ENCODE measurements at regions not wholly inside any gene's neighbourhood (a gene's known extent, or its start where the extent isn't known, plus 50 kb on each side); places are given as distances from the start of the nearest gene placed in this dataset.
"Not testable (repeated sequence)": the region's sequence is repeated elsewhere in the genome, so short reads cannot be mapped to it uniquely, and the experiment has no call there.

- DNase-seq (ENCODE audit: extremely low read depth, low read depth) = no peak
- no peak overlapping the region for H3K4me3 ChIP-seq (replicated peaks; ENCODE audit: low read depth, low read length)
- TF ChIP-seq, protein P1, sequence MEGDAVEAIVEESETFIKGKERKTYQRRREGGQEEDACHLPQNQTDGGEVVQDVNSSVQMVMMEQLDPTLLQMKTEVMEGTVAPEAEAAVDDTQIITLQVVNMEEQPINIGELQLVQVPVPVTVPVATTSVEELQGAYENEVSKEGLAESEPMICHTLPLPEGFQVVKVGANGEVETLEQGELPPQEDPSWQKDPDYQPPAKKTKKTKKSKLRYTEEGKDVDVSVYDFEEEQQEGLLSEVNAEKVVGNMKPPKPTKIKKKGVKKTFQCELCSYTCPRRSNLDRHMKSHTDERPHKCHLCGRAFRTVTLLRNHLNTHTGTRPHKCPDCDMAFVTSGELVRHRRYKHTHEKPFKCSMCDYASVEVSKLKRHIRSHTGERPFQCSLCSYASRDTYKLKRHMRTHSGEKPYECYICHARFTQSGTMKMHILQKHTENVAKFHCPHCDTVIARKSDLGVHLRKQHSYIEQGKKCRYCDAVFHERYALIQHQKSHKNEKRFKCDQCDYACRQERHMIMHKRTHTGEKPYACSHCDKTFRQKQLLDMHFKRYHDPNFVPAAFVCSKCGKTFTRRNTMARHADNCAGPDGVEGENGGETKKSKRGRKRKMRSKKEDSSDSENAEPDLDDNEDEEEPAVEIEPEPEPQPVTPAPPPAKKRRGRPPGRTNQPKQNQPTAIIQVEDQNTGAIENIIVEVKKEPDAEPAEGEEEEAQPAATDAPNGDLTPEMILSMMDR (IDR thresholded peaks at IDR 0.05; ENCODE audit: low read depth, low read length, missing control alignments) = no peak
These were observed 211.8 kb downstream of the PPP4R3C start for GRCh38 chrX:27251369-27251768.

GRCh38 chrX:27242581-27242980, 220.6 kb downstream of the PPP4R3C start:
- DNase-seq (ENCODE audit: extremely low read depth, low read depth) = no peak
- TF ChIP-seq, protein P1 (IDR thresholded peaks at IDR 0.05; ENCODE audit: low read depth, low read length, missing control alignments) = no peak
- H3K4me3 ChIP-seq (replicated peaks; ENCODE audit: low read depth, low read length) = no peak overlapping the region

GRCh38 chrX:27241981-27242380, 221.2 kb downstream of the PPP4R3C start:
- no peak for DNase-seq (ENCODE audit: extremely low read depth, low read depth)
- H3K4me3 ChIP-seq (replicated peaks; ENCODE audit: low read depth, low read length) = no peak overlapping the region
- TF ChIP-seq, protein P1 (IDR thresholded peaks at IDR 0.05; ENCODE audit: low read depth, low read length, missing control alignments) = no peak

GRCh38 chrX:27240042-27240441, 223.1 kb downstream of the PPP4R3C start:
- not testable (repeated sequence) for H3K4me3 ChIP-seq (replicated peaks; ENCODE audit: low read depth, low read length); DNase-seq (ENCODE audit: extremely low read depth, low read depth)

GRCh38 chrX:27236681-27237080, 226.5 kb downstream of the PPP4R3C start:
- DNase-seq (ENCODE audit: extremely low read depth, low read depth) = no peak
- TF ChIP-seq, protein P1 (IDR thresholded peaks at IDR 0.05; ENCODE audit: low read depth, low read length, missing control alignments) = no peak
- H3K4me3 ChIP-seq (replicated peaks; ENCODE audit: low read depth, low read length) = no peak overlapping the region

- DNase-seq (ENCODE audit: extremely low read depth, low read depth) = no peak
- no peak overlapping the region for H3K4me3 ChIP-seq (replicated peaks; ENCODE audit: low read depth, low read length)
- TF ChIP-seq, protein P1 (IDR thresholded peaks at IDR 0.05; ENCODE audit: low read depth, low read length, missing control alignments) = no peak
These were observed 233.4 kb downstream of the PPP4R3C start for GRCh38 chrX:27229721-27230120.

DNA sequence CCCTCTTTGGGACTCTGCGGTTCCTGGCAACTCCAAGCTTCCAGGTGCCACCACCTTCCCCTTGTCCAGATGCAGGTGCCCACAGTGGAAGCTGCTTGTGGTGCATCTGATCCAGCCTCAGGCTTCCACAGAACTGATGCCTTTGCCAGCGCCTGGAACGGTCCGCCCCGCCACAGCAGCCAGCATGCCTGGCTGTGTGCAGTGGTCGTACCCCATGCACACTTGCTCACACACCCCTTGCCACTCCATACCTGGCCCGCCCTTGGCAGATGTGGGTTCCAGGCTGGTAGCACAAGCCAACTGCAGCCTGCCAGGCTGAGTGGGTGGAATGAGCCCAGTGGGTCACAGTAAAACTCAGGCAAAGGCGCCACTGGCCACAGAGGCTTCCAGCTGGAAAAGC, 240.5 kb downstream of the PPP4R3C start:
- no peak for DNase-seq (ENCODE audit: extremely low read depth, low read depth)
- H3K4me3 ChIP-seq (replicated peaks; ENCODE audit: low read depth, low read length) = no peak overlapping the region
- TF ChIP-seq, protein P1 (IDR thresholded peaks at IDR 0.05; ENCODE audit: low read depth, low read length, missing control alignments) = no peak
